NCI-H774 (cell line): ENCODE measurements at regions not wholly inside any gene's neighbourhood (a gene's known extent, or its start where the extent isn't known, plus 50 kb on each side); places are given as distances from the start of the nearest gene placed in this dataset.

Source experiments
- DNase-seq: peaks from one replicate; lab custom pipeline; 2025; lab: John Stamatoyannopoulos, UW

GRCh38 chr1:226816576-226816975 lies 53.8 kb upstream of the PSEN2 start:
- no peak for DNase-seq

GRCh38 chr1:226814751-226815537 lies 55.5 kb upstream of the PSEN2 start:
- DNase-seq = peak; percentile 48

DNA sequence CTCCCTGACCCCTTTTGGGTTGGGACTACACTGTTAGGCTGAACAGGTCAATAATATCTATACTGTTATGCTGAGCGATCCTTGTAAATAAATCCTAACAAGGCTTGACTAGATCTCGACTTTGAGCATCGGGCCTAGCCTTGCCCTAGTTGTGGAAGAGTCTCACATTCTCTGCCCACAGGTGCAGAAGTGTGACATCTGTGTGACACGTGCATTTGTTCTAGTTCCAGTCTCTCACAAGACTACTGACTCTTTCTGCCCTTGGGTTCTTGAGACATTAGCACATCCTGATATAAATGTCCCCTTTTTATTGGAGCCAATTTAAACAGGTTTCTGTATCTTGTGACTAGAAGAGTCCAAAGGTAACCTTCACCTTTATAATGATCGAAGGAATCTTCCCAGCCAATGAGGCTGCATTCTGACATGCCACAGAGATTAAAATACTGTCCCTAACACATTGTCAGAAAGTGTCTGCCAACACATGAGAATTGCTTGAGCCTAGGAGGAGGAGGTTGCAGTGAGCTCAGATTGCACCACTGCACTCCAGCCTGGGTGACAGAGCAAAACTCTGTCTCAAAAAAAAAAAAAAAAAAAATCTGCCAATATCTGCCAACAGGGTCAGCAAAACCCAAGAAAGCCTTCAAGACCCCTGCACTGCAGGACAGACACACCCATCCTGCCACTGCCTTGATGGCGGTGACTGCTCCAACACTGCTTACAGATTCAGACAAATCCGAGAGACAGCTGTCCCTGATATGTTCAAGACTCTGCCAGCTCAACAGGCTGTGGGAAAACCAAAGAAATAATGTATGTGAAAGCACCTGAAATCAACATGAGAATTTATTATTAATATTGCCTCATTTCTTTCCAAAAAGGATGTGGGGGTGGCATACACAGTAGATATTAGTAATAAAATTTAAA lies 56.5 kb upstream of the PSEN2 start:
- DNase-seq = no peak

DNA sequence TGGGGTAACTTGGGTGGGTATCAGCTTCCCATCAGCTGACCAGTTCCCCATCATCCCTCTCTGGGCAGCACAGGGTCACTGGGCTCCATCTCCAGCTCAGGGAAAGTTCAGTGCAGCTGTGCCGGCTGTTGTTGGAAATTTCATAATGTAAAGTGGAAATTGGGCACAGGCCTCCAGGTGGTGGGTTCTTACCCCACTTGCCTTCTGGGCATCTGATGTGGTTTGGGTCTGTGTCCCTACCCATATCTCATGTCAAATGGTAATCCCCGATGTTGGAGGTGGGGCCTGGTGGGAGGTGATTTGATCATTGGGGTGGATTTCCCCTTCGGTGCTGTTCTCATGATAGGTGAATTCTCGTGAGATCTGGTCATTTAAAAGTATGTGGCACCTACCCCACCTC lies 59.7 kb upstream of the PSEN2 start:
- DNase-seq = no peak

DNA sequence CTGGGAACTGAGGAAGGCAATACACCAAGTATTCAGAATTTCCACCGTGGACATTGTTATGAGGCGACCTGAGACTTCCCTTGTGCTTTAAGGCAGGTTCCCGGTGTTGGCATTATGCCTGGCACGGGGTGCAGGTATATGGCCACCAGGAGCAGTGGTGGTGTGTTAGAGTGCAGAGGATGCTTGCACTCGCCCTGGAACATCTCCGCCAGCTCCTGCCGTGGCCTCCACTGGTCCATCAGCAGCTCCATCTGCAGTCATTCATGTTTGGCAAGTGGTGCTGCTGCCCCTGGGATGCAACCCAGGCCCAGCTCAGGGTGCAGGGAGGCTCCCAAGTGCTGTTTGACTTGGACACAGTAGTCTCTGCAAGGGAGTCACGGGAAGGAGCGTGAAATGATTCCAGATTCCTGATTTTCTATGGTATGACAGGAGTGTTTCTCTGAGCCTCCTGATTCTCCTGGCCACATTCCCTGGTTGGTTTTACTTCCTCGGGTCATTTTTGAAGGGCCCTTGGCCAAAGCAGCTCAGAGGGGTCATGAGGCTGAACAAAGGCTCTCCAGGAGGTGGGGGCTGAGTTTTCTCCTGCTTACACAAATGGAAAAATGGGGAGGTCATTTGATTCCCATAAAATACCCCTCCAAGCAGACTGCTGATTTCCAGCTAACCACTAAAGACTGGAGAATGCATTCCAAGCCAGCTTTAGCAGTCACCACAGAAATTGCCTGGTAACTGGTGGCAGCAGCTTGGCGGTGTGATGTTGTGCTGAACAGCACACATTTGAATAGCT lies 60.4 kb upstream of the PSEN2 start:
- DNase-seq = no peak

DNA sequence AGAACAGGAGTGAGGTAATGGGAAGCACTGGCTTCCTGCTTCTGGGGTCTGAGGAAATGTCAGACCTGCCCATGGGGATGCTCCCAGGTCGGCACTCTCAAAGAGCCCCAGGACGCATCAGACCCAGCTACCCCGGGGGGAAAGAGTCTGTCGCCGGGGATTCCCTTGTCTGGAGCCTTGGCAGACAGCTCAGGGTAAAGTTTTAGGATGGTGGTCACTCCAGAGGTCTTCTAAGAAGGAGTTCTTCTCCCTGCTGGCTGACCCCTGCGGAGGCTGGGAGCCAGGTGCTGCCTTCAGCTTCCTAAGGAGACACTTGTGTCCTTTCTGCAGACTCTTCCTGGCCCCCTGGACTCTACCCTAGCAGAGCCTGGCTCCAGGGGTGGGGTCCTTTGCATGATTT lies 61.9 kb upstream of the PSEN2 start:
- DNase-seq = no peak

- DNase-seq = no peak
Measured at GRCh38 chr1:226806988-226807387, 63.4 kb upstream of the PSEN2 start.

DNA sequence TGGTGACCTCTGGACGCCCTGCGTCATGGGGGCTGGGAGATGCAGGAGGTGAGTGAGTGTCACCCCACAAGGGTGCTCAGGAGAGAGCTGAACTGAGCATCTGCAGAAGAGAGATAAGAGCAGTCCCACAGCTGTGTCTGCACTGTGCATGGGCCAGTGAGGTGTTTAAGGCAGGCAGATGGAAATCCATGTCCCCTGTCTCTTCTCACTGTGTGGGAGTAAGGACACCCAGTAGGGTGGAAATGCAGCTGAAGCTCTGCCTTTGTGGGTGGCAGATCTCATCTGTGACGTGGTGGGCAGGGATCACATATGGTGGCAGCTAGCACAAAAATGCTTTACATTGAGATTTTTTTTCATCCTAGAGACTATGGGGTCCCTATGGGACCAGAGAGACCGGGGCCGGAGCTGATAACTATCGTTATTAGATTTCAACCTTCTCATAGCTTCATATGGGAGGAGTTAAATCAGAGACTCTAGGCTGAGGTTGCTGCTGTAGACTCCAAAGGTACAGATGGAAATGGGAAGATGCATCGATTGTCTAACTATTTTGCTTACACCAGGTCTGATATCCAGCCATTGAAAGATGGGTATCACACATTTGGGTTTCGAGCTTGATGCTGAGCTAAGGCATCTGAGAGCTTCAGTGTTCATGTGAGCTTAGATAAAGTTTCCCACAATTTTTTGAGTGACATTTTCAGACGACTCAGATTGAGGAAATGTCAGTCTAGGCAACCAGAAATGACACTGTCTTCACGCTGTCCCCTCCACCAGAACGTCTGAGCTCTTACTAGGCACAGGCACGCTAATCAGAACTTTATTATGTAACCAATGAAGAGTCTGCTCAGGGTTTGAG lies 65.3 kb upstream of the PSEN2 start:
- no peak for DNase-seq

DNA sequence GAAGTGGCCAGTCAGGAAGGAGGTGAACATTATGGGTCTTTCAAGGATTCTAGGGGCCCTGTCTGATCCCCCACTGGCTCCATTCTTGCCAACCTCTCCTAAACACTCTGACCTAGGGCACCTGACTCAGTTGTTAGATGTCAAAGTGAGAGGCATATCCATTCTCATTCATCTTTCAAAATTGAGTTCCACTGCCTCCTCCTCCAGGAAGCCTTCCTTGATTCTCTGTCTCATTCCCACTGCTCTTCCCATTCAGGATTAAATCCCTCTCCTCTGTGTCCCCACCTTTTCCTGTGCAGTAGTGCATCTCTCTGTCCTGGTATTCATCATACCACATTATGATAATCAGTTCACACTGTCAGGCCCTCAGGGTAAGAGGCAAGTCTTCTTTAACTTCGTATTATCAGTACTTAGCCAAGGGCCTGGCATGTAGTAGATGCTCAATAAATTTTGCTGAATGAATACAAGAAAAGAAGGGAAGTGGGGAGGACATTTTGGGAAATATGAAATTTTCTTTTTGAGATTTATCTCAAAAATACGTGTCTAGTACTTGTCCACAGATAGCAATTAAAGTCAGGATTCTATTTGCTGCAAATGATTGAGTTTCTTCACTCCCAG lies 61.8 kb upstream of the ITPKB start:
- no peak for DNase-seq

DNA sequence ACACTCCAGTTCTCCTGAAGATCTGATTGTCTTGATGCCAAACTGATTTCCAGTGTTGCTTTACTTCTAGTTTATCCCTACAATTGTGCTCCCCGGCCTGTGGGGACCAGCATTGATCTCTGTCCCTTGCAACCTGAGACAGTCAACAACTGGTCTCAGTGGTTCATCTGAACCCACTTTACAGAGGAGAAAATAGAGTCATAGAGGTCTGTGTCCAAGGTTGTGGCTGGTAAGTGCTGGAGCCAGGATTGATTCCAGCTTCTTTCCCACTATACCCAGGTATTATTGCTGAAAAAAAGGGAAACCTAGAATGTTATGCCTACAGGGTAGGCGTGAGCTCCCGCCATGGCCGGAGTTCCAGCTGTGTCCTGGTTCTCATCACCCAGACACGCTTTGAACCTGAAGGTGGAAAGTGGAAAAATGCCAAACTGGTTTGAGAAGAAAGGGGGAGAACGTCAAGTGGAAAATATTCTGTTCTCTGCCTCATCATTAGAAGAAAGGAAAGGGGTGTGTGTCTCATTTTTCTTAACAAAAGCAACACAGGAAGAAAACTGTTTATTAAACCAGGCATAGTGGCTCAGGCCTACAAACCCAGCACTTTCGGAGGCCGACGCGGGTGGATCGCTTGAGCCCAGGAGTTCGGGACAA lies 60.7 kb upstream of the ITPKB start:
- no peak for DNase-seq

DNA sequence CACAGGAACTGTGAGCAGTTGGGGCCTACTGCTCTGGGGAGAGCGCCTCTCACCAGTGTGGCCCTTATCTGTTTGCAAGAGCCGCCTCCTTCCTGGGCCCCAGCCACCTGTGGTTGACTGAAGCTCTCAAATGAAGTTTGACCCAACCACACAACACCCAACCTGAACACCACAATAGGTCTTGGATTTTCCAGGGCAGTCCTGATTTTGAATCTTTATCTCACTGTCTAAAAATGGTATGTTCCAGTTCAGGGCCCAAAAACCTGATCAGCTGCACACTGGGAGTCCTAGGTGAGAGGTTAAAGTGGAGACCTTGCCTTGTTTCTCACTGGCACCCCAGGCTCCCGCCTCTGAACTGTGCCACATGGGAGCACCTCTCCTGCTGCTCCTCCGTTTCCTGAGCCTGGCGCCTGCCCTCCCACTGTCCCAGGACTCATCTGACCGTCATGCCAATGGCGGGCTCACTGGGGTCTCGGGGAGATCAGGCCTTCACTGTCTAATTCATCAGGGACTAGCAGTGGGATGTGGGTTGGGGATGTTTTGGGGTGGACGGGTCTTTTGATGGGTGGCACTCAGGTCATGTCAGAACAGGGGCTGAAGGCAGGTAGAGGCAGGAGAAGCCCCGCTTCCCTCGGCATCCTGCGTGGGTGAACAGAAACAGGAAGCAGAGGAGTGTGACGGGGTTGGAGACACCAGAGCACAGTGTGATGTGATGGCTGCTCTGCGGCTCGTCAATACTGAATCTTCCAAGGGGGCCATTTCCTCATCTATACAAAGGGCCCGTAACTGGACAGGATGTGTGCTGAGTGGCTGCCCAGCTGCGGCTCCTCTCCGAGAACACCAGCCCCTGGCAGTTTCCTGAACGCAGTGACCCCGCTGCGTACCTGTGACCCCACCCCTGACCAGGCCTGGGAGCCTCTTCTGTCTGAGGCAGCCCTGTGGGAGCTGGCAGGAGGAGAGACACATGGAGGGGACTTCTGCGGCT lies 59.6 kb upstream of the ITPKB start:
- no peak for DNase-seq

DNA sequence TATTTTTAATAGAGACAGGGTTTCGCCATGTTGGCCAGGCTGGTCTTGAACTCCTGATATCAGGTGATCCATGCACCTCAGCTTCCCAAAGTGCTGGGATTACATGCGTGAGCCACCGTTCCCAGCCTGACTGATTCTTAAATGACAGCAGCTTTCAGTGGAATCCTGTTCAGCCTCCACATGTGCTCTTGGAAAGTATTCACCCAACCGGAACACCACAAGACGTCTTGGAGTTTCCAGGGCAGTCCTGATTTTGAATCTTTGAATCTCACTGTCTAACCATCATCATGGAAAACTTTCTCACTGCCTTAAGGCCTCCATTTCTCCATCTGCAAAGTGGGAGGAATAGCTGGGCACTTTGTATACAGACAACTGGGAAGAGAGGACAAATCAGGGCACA lies 58.1 kb upstream of the ITPKB start:
- DNase-seq = no peak

- DNase-seq = no peak
Measured at GRCh38 chr1:226793620-226794276, 54.7 kb upstream of the ITPKB start.

- no peak for DNase-seq
Measured at GRCh38 chr1:226792368-226792767, 53.3 kb upstream of the ITPKB start.

DNA sequence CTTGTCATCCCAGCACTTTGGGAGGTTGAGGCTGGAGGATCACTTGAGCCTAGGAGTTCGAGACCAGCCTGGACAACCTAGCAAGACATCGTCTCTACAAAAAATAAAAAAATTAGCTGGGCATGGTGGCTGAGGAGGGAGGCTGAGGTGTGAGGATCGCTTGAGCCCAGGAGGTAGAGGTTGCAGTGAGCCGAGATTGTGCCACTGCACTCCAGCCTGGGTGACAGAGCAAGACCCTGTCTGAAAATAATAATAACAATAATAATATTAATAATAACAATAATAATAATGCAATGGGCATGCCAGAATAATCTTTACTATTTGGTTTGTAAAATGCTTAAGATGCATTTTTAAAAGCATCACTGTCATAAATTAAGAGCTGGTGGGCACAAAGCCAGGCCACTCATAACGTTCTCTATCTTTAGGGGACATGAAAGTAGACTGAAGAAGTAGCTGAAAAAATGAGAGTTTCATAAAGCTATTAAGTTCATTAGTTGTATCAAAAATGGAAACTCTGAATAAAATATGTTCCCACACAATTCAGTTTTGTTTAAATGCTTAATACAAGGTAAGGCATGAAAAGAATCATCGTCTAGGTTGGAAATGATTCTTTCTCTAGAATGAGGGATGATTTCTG lies 51.6 kb upstream of the ITPKB start:
- DNase-seq = no peak

GRCh38 chr1:226788965-226789364 lies 49.9 kb upstream of the ITPKB start:
- DNase-seq = no peak
